Ishikawa (cell line): ENCODE measurements at regions not wholly inside any gene's neighbourhood (a gene's known extent, or its start where the extent isn't known, plus 50 kb on each side); places are given as distances from the start of the nearest gene placed in this dataset.

Experiments
- CEBPB ChIP-seq: IDR thresholded peaks from 2 replicates; pipeline ENCODE4 v1.6.1; 2012
- CREB1 ChIP-seq: IDR thresholded peaks from 2 replicates; pipeline ENCODE4 v1.6.1; 2012; ENCODE audit warnings: low read depth
- EGR1 ChIP-seq: IDR thresholded peaks from 2 replicates; pipeline ENCODE4 v1.6.1; 2012
- EP300 ChIP-seq: IDR thresholded peaks from 2 replicates; pipeline ENCODE4 v1.6.1; 2012; ENCODE audit warnings: borderline replicate concordance
- FOXM1 ChIP-seq: IDR thresholded peaks from 2 replicates; pipeline ENCODE4 v1.6.1; 2012; ENCODE audit warnings: low read depth, borderline replicate concordance
- MAX ChIP-seq: IDR thresholded peaks from 2 replicates; pipeline ENCODE4 v1.6.1; 2012
- NFIC ChIP-seq: IDR thresholded peaks from 2 replicates; pipeline ENCODE4 v1.6.1; 2012
- RAD21 ChIP-seq: IDR thresholded peaks from 2 replicates; pipeline ENCODE4 v1.6.1; 2012; ENCODE audit warnings: low read depth
- REST ChIP-seq: IDR thresholded peaks from 2 replicates; pipeline ENCODE4 v1.6.1; 2012; ENCODE audit warnings: low read depth, mild to moderate bottlenecking
- TAF1 ChIP-seq: IDR thresholded peaks from 2 replicates; pipeline ENCODE4 v1.6.1; 2012; ENCODE audit warnings: low read depth, mild to moderate bottlenecking
- TCF12 ChIP-seq: IDR thresholded peaks from 2 replicates; pipeline ENCODE4 v1.6.1; 2012; ENCODE audit warnings: low read depth
- TEAD4 ChIP-seq: IDR thresholded peaks from 2 replicates; pipeline ENCODE4 v1.6.1; 2012
- USF1 ChIP-seq: IDR thresholded peaks from 2 replicates; pipeline ENCODE4 v1.6.1; 2012
- YY1 ChIP-seq: IDR thresholded peaks from 2 replicates; pipeline ENCODE4 v1.6.1; 2012; ENCODE audit warnings: low read depth
- ZBTB7A ChIP-seq: IDR thresholded peaks from 2 replicates; pipeline ENCODE4 v1.6.1; 2012; ENCODE audit warnings: low read depth

GRCh38 chr15:95595759-95596158 lies 734.7 kb upstream of the NR2F2 start:
- TF ChIP-seq ZBTB7A, result no peak
- TF ChIP-seq USF1, result no peak
- TF ChIP-seq EP300, result no peak
- no peak for TF ChIP-seq TCF12

- no peak for TF ChIP-seq TEAD4
- TF ChIP-seq FOXM1, result no peak
- TF ChIP-seq NFIC, result no peak
- no peak for TF ChIP-seq TCF12
- TF ChIP-seq USF1, result no peak
- TF ChIP-seq YY1, result no peak
- no peak for TF ChIP-seq CREB1
- no peak for TF ChIP-seq EGR1
- no peak for TF ChIP-seq EP300
- no peak for TF ChIP-seq TAF1
- no peak for TF ChIP-seq RAD21
- no peak for TF ChIP-seq MAX
- TF ChIP-seq CEBPB, result no peak
- no peak for TF ChIP-seq REST
- TF ChIP-seq ZBTB7A, result no peak
Observed at GRCh38 chr15:95596496-95596895, 734.0 kb upstream of the NR2F2 start.

GRCh38 chr15:95598251-95598855 lies 732.1 kb upstream of the NR2F2 start:
- no peak for TF ChIP-seq RAD21
- TF ChIP-seq TEAD4, result no peak
- no peak for TF ChIP-seq ZBTB7A
- no peak for TF ChIP-seq FOXM1
- no peak for TF ChIP-seq EP300
- no peak for TF ChIP-seq USF1
- TF ChIP-seq NFIC, result no peak
- no peak for TF ChIP-seq REST
- TF ChIP-seq MAX, result no peak
- TF ChIP-seq YY1, result no peak
- TF ChIP-seq EGR1, result no peak
- no peak for TF ChIP-seq CREB1
- TF ChIP-seq TAF1, result no peak
- no peak for TF ChIP-seq CEBPB
- TF ChIP-seq TCF12, result no peak

- TF ChIP-seq ZBTB7A, result no peak
- no peak for TF ChIP-seq TCF12
- no peak for TF ChIP-seq EGR1
- no peak for TF ChIP-seq TEAD4
- TF ChIP-seq MAX, result no peak
- TF ChIP-seq FOXM1, result no peak
- no peak for TF ChIP-seq NFIC
- no peak for TF ChIP-seq REST
- no peak for TF ChIP-seq TAF1
- TF ChIP-seq RAD21, result no peak
- TF ChIP-seq CREB1, result no peak
- no peak for TF ChIP-seq USF1
- no peak for TF ChIP-seq CEBPB
- no peak for TF ChIP-seq YY1
- TF ChIP-seq EP300, result no peak
Observed at GRCh38 chr15:95600367-95600766, 730.1 kb upstream of the NR2F2 start.
